Neuron (in vitro differentiated cells): ENCODE measurements at regions not wholly inside any gene's neighbourhood (a gene's known extent, or its start where the extent isn't known, plus 50 kb on each side); places are given as distances from the start of the nearest gene placed in this dataset.

Experiments
- H2AFZ ChIP-seq: one replicate; pipeline ENCODE4 v1.6.1; 2013; ENCODE audit warnings: low read depth, mild to moderate bottlenecking, inconsistent platforms, low read length, moderate library complexity
- H3K27me3 ChIP-seq: one replicate; pipeline ENCODE4 v1.6.1; 2013; ENCODE audit warnings: low read length; ENCODE audit not compliant: insufficient read depth
- H3K36me3 ChIP-seq: one replicate; pipeline ENCODE4 v1.6.1; 2013; ENCODE audit warnings: low read length; ENCODE audit not compliant: insufficient read depth
- H3K4me1 ChIP-seq: one replicate; pipeline ENCODE4 v1.6.1; 2013; ENCODE audit warnings: low read length; ENCODE audit not compliant: insufficient read depth
- H3K4me3 ChIP-seq: 2 replicates; pipeline ENCODE4 v1.5.1; 2013; ENCODE audit warnings: mild to moderate bottlenecking, low read length, moderate library complexity
- H3K9me3 ChIP-seq: one replicate; pipeline ENCODE4 v1.6.1; 2013; ENCODE audit warnings: low read length

GRCh38 chr16:65283181-65283651 lies 161.4 kb upstream of the CDH11 start:
- H2AFZ ChIP-seq, result no peak overlapping the region
- H3K9me3 ChIP-seq, result no peaks in the 10 kb centered on the region
- H3K27me3 ChIP-seq, result no peaks in the 10 kb centered on the region
- no peaks in the 10 kb centered on the region for H3K4me1 ChIP-seq
- H3K36me3 ChIP-seq, result no peaks in the 10 kb centered on the region
- H3K4me3 ChIP-seq, result no peak overlapping the region

GRCh38 chr16:65281586-65281985 lies 159.7 kb upstream of the CDH11 start:
- Histone ChIP-seq H3K27me3 (no peaks in the 10 kb centered on the region), H3K4me1 (no peaks in the 10 kb centered on the region), H2AFZ (no peak overlapping the region), H3K36me3 (no peaks in the 10 kb centered on the region), H3K4me3 (no peak overlapping the region), H3K9me3 (no peaks in the 10 kb centered on the region)

GRCh38 chr16:65280845-65281512 lies 159.1 kb upstream of the CDH11 start:
- H3K4me1 ChIP-seq, result no peaks in the 10 kb centered on the region

GRCh38 chr16:65279576-65279975 lies 157.7 kb upstream of the CDH11 start:
- no peaks in the 10 kb centered on the region for H3K4me1 ChIP-seq
- no peaks in the 10 kb centered on the region for H3K9me3 ChIP-seq
- H2AFZ ChIP-seq, result no peak overlapping the region

More at GRCh38 chr16:65280845-65281512, 159.1 kb upstream of the CDH11 start:
- H3K9me3 ChIP-seq, result no peaks in the 10 kb centered on the region
- H3K36me3 ChIP-seq, result no peaks in the 10 kb centered on the region
- H3K4me3 ChIP-seq, result no peak overlapping the region
- H2AFZ ChIP-seq, result no peak overlapping the region
- H3K27me3 ChIP-seq, result no peaks in the 10 kb centered on the region

GRCh38 chr16:65278874-65279273 lies 157.0 kb upstream of the CDH11 start:
- Histone ChIP-seq H3K9me3 (no peaks in the 10 kb centered on the region), H3K4me3 (no peak overlapping the region), H2AFZ (no peak overlapping the region), H3K36me3 (no peaks in the 10 kb centered on the region), H3K4me1 (no peaks in the 10 kb centered on the region), H3K27me3 (no peaks in the 10 kb centered on the region)

More at GRCh38 chr16:65279576-65279975, 157.7 kb upstream of the CDH11 start:
- Histone ChIP-seq H3K27me3 (no peaks in the 10 kb centered on the region), H3K4me3 (no peak overlapping the region), H3K36me3 (no peaks in the 10 kb centered on the region)

GRCh38 chr16:65274566-65274965 lies 152.7 kb upstream of the CDH11 start:
- no peaks in the 10 kb centered on the region for H3K27me3 ChIP-seq
- H2AFZ ChIP-seq, result no peak overlapping the region
- H3K9me3 ChIP-seq, result no peaks in the 10 kb centered on the region
- no peaks in the 10 kb centered on the region for H3K4me1 ChIP-seq
- no peaks in the 10 kb centered on the region for H3K36me3 ChIP-seq
- no peak overlapping the region for H3K4me3 ChIP-seq

GRCh38 chr16:65272699-65273414 lies 151.0 kb upstream of the CDH11 start:
- Histone ChIP-seq H3K4me1 (no peaks in the 10 kb centered on the region), H2AFZ (no peak overlapping the region), H3K4me3 (no peak overlapping the region), H3K9me3 (no peaks in the 10 kb centered on the region), H3K27me3 (no peaks in the 10 kb centered on the region), H3K36me3 (no peaks in the 10 kb centered on the region)

- H2AFZ ChIP-seq, result no peak overlapping the region
- no peak overlapping the region for H3K4me3 ChIP-seq
- H3K36me3 ChIP-seq, result no peaks in the 10 kb centered on the region
- no peaks in the 10 kb centered on the region for H3K9me3 ChIP-seq
- H3K4me1 ChIP-seq, result no peaks in the 10 kb centered on the region
- H3K27me3 ChIP-seq, result no peaks in the 10 kb centered on the region
Measured at GRCh38 chr16:65271996-65272395, 150.1 kb upstream of the CDH11 start.

GRCh38 chr16:65268331-65268730 lies 146.5 kb upstream of the CDH11 start:
- Histone ChIP-seq H3K4me3 (no peak overlapping the region), H2AFZ (no peak overlapping the region), H3K27me3 (no peaks in the 10 kb centered on the region), H3K4me1 (no peaks in the 10 kb centered on the region), H3K36me3 (no peaks in the 10 kb centered on the region), H3K9me3 (no peaks in the 10 kb centered on the region)

GRCh38 chr16:65263896-65264295 lies 142.0 kb upstream of the CDH11 start:
- Histone ChIP-seq H2AFZ (no peak overlapping the region), H3K9me3 (no peaks in the 10 kb centered on the region), H3K27me3 (no peaks in the 10 kb centered on the region), H3K4me1 (no peaks in the 10 kb centered on the region), H3K36me3 (no peaks in the 10 kb centered on the region), H3K4me3 (no peak overlapping the region)

- Histone ChIP-seq H3K4me3 (no peak overlapping the region), H3K27me3 (no peaks in the 10 kb centered on the region), H2AFZ (no peak overlapping the region), H3K9me3 (no peaks in the 10 kb centered on the region), H3K4me1 (no peaks in the 10 kb centered on the region), H3K36me3 (no peaks in the 10 kb centered on the region)
Measured at GRCh38 chr16:65260746-65261145, 138.9 kb upstream of the CDH11 start.

- no peaks in the 10 kb centered on the region for H3K27me3 ChIP-seq
- H3K4me1 ChIP-seq, result no peaks in the 10 kb centered on the region
- no peak overlapping the region for H3K4me3 ChIP-seq
- H2AFZ ChIP-seq, result no peak overlapping the region
- H3K36me3 ChIP-seq, result no peaks in the 10 kb centered on the region
- H3K9me3 ChIP-seq, result no peaks in the 10 kb centered on the region
Measured at GRCh38 chr16:65254144-65254543, 132.3 kb upstream of the CDH11 start.

- no peak overlapping the region for H2AFZ ChIP-seq
- no peak overlapping the region for H3K4me3 ChIP-seq
- no peaks in the 10 kb centered on the region for H3K9me3 ChIP-seq
- no peaks in the 10 kb centered on the region for H3K4me1 ChIP-seq
- H3K27me3 ChIP-seq, result no peaks in the 10 kb centered on the region
- H3K36me3 ChIP-seq, result no peaks in the 10 kb centered on the region
Measured at GRCh38 chr16:65249768-65250167, 127.9 kb upstream of the CDH11 start.
